ENCODE measurements at regions not wholly inside any gene's neighbourhood (a gene's known extent, or its start where the extent isn't known, plus 50 kb on each side); places are given as distances from the start of the nearest gene placed in this dataset.

GRCh38 chr3:106806964-106807363 lies 570.3 kb upstream of the CCDC54 start:
- Histone ChIP-seq H3K4me3 (no peak overlapping the region), H3K9me3 (no peaks in the 10 kb centered on the region), H3K27me3 (no peaks in the 10 kb centered on the region), H3K36me3 (no peaks in the 10 kb centered on the region), H3K27ac (no peak overlapping the region), H3K4me1 (no peaks in the 10 kb centered on the region)
- no peak for FAIRE-seq
- no peak for TF ChIP-seq CTCF (IDR thresholded peaks at IDR 0.05)
- DNase-seq = no peak
- intact Hi-C loops (cut with DNase I) = no loop called here
- ATAC-seq = no peak

GRCh38 chr3:106809041-106809440 lies 568.2 kb upstream of the CCDC54 start:
- no peak for TF ChIP-seq CTCF (IDR thresholded peaks at IDR 0.05)
- Histone ChIP-seq H3K4me3 (no peak overlapping the region), H3K27ac (no peak overlapping the region), H3K27me3 (no peaks in the 10 kb centered on the region), H3K36me3 (no peaks in the 10 kb centered on the region), H3K9me3 (no peaks in the 10 kb centered on the region), H3K4me1 (no peaks in the 10 kb centered on the region)
- WGBS, 2 donors = 88 to 90% methylated on average over 3 of the region's 3 CpGs
- DNase-seq = no peak
- ATAC-seq = no peak
- FAIRE-seq = no peak
- intact Hi-C loops (cut with DNase I) = no loop called here

- no peaks in the 10 kb centered on the region for H3K9me3 ChIP-seq
- no peak for TF ChIP-seq CTCF (IDR thresholded peaks at IDR 0.05)
- no peak overlapping the region for H3K27ac ChIP-seq
- DNase-seq (no peak), FAIRE-seq (no peak), ATAC-seq (no peak)
- H3K27me3 ChIP-seq = no peaks in the 10 kb centered on the region
- WGBS, 2 donors = 51 to 62% methylated on average over 2 of the region's 2 CpGs
- no peaks in the 10 kb centered on the region for H3K36me3 ChIP-seq
- H3K4me1 ChIP-seq = no peaks in the 10 kb centered on the region
- intact Hi-C loops (cut with DNase I) = no loop called here
- H3K4me3 ChIP-seq = no peak overlapping the region
Measured at GRCh38 chr3:106809623-106810299, 567.5 kb upstream of the CCDC54 start.

GRCh38 chr3:106810300-106810875 lies 566.9 kb upstream of the CCDC54 start:
- Histone ChIP-seq H3K27ac (no peak overlapping the region), H3K9me3 (no peaks in the 10 kb centered on the region), H3K36me3 (no peaks in the 10 kb centered on the region), H3K4me1 (no peaks in the 10 kb centered on the region), H3K4me3 (no peak overlapping the region), H3K27me3 (no peaks in the 10 kb centered on the region)
- intact Hi-C loops (cut with DNase I) = no loop called here
- FAIRE-seq = no peak
- no peak for ATAC-seq
- WGBS, 2 donors = 76 to 79% methylated on average over 4 of the region's 4 CpGs
- no peak for TF ChIP-seq CTCF (IDR thresholded peaks at IDR 0.05)
- DNase-seq = no peak

- intact Hi-C loops (cut with DNase I) = no loop called here
Measured at GRCh38 chr3:106811376-106811775, 565.9 kb upstream of the CCDC54 start.

More at GRCh38 chr3:106811376-106811775, 565.9 kb upstream of the CCDC54 start:
- DNase-seq (no peak), ATAC-seq (no peak), FAIRE-seq (no peak)
- no peaks in the 10 kb centered on the region for H3K9me3 ChIP-seq
- H3K36me3 ChIP-seq = no peaks in the 10 kb centered on the region
- H3K4me1 ChIP-seq = no peaks in the 10 kb centered on the region
- TF ChIP-seq CTCF (IDR thresholded peaks at IDR 0.05) = no peak
- 44 to 55% methylated on average over 3 of the region's 3 CpGs for WGBS, 2 donors
- no peaks in the 10 kb centered on the region for H3K27me3 ChIP-seq
- no peak overlapping the region for H3K27ac ChIP-seq
- no peak overlapping the region for H3K4me3 ChIP-seq

Data from pancreas (tissue), 10 donors.